Stomach (tissue), 8 donors: ENCODE measurements at regions not wholly inside any gene's neighbourhood (a gene's known extent, or its start where the extent isn't known, plus 50 kb on each side); places are given as distances from the start of the nearest gene placed in this dataset.

Experiments used
- DNase-seq, 2 donors: peaks; one replicate each; pipeline versions ENCODE4 v3.0.0 to v3.0.0-alpha.2; 2013 to 2019
- H3K27ac ChIP-seq, 5 donors: fragments of 200-600 bp in 4 of 5; sonication (generic) in 4 of 5; one replicate each; pipeline ENCODE4 v1.5.1; 2013 to 2019; ENCODE audit warnings: mild to moderate bottlenecking in 1 of 5, moderate library complexity in 1 of 5
- H3K27me3 ChIP-seq, 3 donors: fragments of 200-600 bp; sonication (generic); one replicate each; pipeline ENCODE4 v1.5.1; 2017 to 2019; ENCODE audit warnings: mixed run types in 1 of 3
- H3K36me3 ChIP-seq, 4 donors: fragments of 200-600 bp; sonication (generic); 1 replicate in 3 of 4; 2 replicates in 1 of 4; pipeline ENCODE4 v1.5.1; 2016 to 2019
- H3K4me1 ChIP-seq, 4 donors: fragments of 200-600 bp; sonication (generic); one replicate each; pipeline ENCODE4 v1.5.1; 2016 to 2019
- H3K4me3 ChIP-seq, 4 donors: fragments of 200-600 bp; sonication (generic) in 3 of 4; one replicate each; pipeline ENCODE4 v1.5.1; 2016 to 2019; ENCODE audit warnings: mild to moderate bottlenecking in 1 of 4
- H3K9me3 ChIP-seq, 4 donors: fragments of 200-600 bp; sonication (generic); one replicate each; pipeline ENCODE4 v1.5.1; 2016 to 2019
- CTCF ChIP-seq, 7 experiments: fragments of 450-650 bp in 4 of 7; fragments of 200-600 bp in 3 of 7; sonication (generic) in 3 of 7; IDR thresholded peaks; one replicate each; pipeline ENCODE4 v1.5.1; 2016 to 2019; ENCODE audit warnings: antibody characterized with exemption in 7 of 7, control low read depth in 2 of 7, mild to moderate bottlenecking in 1 of 7
- EP300 ChIP-seq: sonication (generic); formaldehyde crosslinking; IDR thresholded peaks from one replicate; pipeline ENCODE4 v1.6.1; 2017; ENCODE audit warnings: antibody characterized with exemption
- POLR2A ChIP-seq, 4 donors: fragments of 450-650 bp; IDR thresholded peaks; one replicate each; pipeline ENCODE4 v1.6.1; 2016; ENCODE audit warnings: antibody characterized with exemption in 4 of 4, control low read depth in 2 of 4, mild to moderate bottlenecking in 1 of 4, moderate library complexity in 1 of 4
- POLR2AphosphoS5 ChIP-seq, 3 donors: sonication (generic); formaldehyde crosslinking; IDR thresholded peaks; one replicate each; pipeline ENCODE4 v1.6.1; 2016; ENCODE audit warnings: antibody characterized with exemption in 3 of 3
- WGBS, 5 donors: extraction: QIAGEN DNeasy Blood & Tissue Kit in 3 of 5; methylation state at CpG; one replicate each; pipeline versions ENCODE4 v1.1.5 to v1.1.7; 2013 to 2018; 5-methylcytosine and 5-hydroxymethylcytosine counted together
- intact Hi-C: fragments of 100-400 bp; cut with DNase I; formaldehyde crosslinking; loops from one replicate; pipeline ENCODE4 v1.15.1; 2023; ENCODE audit warnings: low total_unique reads
- donor health status: healthy with polysubstance abuse.
- donor health status: Bipolar disorder and iron deficiency.
- donor health status: healthy.

DNA sequence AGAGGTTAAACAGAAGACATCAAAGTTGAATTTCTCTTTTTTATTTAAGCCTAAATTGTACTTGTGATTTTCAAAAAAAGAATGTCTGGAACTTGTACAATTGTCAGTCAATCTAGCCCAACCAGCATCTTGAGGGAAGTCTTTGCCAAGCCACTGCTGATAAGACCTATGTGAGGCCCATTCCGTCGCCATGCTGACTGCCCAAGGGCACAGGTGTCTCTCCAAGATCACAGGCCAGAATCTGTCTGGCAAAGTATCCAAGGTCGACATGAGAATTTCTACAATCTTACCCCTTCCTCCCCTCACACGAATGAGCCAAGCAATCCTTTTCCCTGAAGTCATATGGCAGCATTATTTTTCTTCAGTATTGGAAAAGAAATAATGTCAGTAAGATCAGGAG, 614.5 kb downstream of the CBLN4 start:
- H3K27me3 ChIP-seq, result no peaks in the 10 kb centered on the region
- TF ChIP-seq POLR2A (IDR thresholded peaks at IDR 0.05), result no peak
- no peaks in the 10 kb centered on the region for H3K9me3 ChIP-seq
- no peak overlapping the region for H3K27ac ChIP-seq
- 66 to 78% (median 72%) methylated on average over 4 of the region's 4 CpGs for WGBS, 5 donors
- no peaks in the 10 kb centered on the region for H3K36me3 ChIP-seq
- intact Hi-C loops, result no loop called here
- H3K4me3 ChIP-seq, result no peak overlapping the region
- no peaks in the 10 kb centered on the region for H3K4me1 ChIP-seq
- DNase-seq, result no peak

DNA sequence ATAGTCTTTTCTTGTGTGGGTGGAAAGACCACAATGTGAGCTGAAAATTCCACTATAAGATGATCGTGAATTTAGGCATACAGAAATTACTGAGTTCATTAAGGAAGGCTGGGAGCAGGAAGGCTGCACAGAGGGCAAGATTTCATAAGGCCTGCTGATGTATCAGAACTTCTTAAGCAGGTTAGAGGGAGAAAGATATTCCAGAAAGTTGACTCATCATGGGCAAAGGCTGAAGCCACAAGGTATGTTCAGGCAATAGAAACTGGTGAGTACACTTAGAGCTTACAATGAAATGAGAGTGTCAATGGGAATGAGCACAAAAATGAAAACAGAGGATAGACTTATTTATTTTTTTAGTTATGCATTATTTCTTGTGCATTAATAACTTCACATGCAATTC, 618.6 kb downstream of the CBLN4 start:
- no peaks in the 10 kb centered on the region for H3K27me3 ChIP-seq
- TF ChIP-seq EP300, result no peak
- H3K36me3 ChIP-seq, result no peaks in the 10 kb centered on the region
- peaks cover 0 to 4% (median 0%) of the 10 kb centered on the region in 4 donors for H3K9me3 ChIP-seq
- DNase-seq, result no peak
- WGBS, 5 donors, result 64 to 92% (median 83%) methylated on average over 1 of the region's 1 CpG
- H3K4me1 ChIP-seq, result no peaks in the 10 kb centered on the region
- H3K4me3 ChIP-seq, result no peak overlapping the region
- no peak overlapping the region for H3K27ac ChIP-seq
- intact Hi-C loops, result no loop called here

- DNase-seq, result no peak
- TF ChIP-seq CTCF (IDR thresholded peaks at IDR 0.05) (no peak), POLR2AphosphoS5 (IDR thresholded peaks at IDR 0.05) (no peak), EP300 (no peak), POLR2A (IDR thresholded peaks at IDR 0.05) (no peak)
- Histone ChIP-seq H3K27ac (no peak overlapping the region), H3K36me3 (no peaks in the 10 kb centered on the region), H3K4me1 (no peaks in the 10 kb centered on the region), H3K4me3 (no peak overlapping the region), H3K27me3 (no peaks in the 10 kb centered on the region), H3K9me3 (no peaks in the 10 kb centered on the region)
- 64 to 76% (median 68%) methylated on average over 10 of the region's 10 CpGs for WGBS, 5 donors
- intact Hi-C loops, result no loop called here
Observed at GRCh38 chr20:55375920-55376319, 629.4 kb downstream of the CBLN4 start.

- Histone ChIP-seq H3K27ac (no peak overlapping the region), H3K36me3 (no peaks in the 10 kb centered on the region), H3K9me3 (peaks cover 0 to 5% (median 0%) of the 10 kb centered on the region in 4 donors), H3K4me1 (no peaks in the 10 kb centered on the region), H3K27me3 (no peaks in the 10 kb centered on the region), H3K4me3 (no peak overlapping the region)
- intact Hi-C loops, result no loop called here
- DNase-seq, result no peak
- 84 to 91% (median 87%) methylated on average over 3 of the region's 3 CpGs for WGBS, 5 donors
- TF ChIP-seq EP300, result no peak
- TF ChIP-seq POLR2AphosphoS5 (IDR thresholded peaks at IDR 0.05), result no peak
- TF ChIP-seq CTCF (IDR thresholded peaks at IDR 0.05), result no peak
- TF ChIP-seq POLR2A (IDR thresholded peaks at IDR 0.05), result no peak
Observed at GRCh38 chr20:55365745-55366144, 639.6 kb downstream of the CBLN4 start.

- TF ChIP-seq CTCF (IDR thresholded peaks at IDR 0.05), result no peak
- TF ChIP-seq POLR2AphosphoS5 (IDR thresholded peaks at IDR 0.05), result no peak
- TF ChIP-seq POLR2A (IDR thresholded peaks at IDR 0.05), result no peak
- TF ChIP-seq EP300, result no peak
- Histone ChIP-seq H3K9me3 (no peaks in the 10 kb centered on the region), H3K27ac (no peak overlapping the region), H3K4me1 (no peaks in the 10 kb centered on the region), H3K27me3 (no peaks in the 10 kb centered on the region), H3K36me3 (no peaks in the 10 kb centered on the region), H3K4me3 (no peak overlapping the region)
- no peak for DNase-seq
- intact Hi-C loops, result no loop called here
- 85 to 100% (median 94%) methylated on average over 1 of the region's 1 CpG for whole genome bisulfite sequencing, 5 donors
Observed at GRCh38 chr20:55360895-55361294, 644.4 kb downstream of the CBLN4 start.
